Hepatocyte (in vitro differentiated cells): ENCODE measurements at regions not wholly inside any gene's neighbourhood (a gene's known extent, or its start where the extent isn't known, plus 50 kb on each side); places are given as distances from the start of the nearest gene placed in this dataset.
"Not testable (repeated sequence)": the region's sequence is repeated elsewhere in the genome, so short reads cannot be mapped to it uniquely, and the experiment has no call there.

Experiments
- DNase-seq: peaks from one replicate; pipeline ENCODE4 v3.0.0-alpha.2; 2016; ENCODE audit warnings: low spot score
- H2AFZ ChIP-seq: fragments of 200-600 bp; sonication (generic); 2 replicates; pipeline ENCODE4 v1.6.0; 2016; ENCODE audit warnings: antibody characterized with exemption, mild to moderate bottlenecking
- H3K27ac ChIP-seq: fragments of 200-600 bp; sonication (generic); 2 replicates; pipeline ENCODE4 v1.5.1; 2016; ENCODE audit warnings: mild to moderate bottlenecking
- H3K27me3 ChIP-seq: fragments of 200-600 bp; sonication (generic); 2 replicates; pipeline ENCODE4 v1.6.1; 2016
- H3K36me3 ChIP-seq: fragments of 200-600 bp; sonication (generic); replicated peaks from 2 replicates; pipeline ENCODE4 v1.5.1; 2016; ENCODE audit warnings: low read depth; ENCODE audit not compliant: insufficient read depth
- H3K4me1 ChIP-seq: fragments of 200-600 bp; sonication (generic); 2 replicates; pipeline ENCODE4 v1.5.1; 2016; ENCODE audit warnings: mild to moderate bottlenecking, moderate library complexity; ENCODE audit not compliant: insufficient read depth
- H3K4me2 ChIP-seq: fragments of 200-600 bp; sonication (generic); 2 replicates; pipeline ENCODE4 v1.6.0; 2016
- H3K4me3 ChIP-seq: fragments of 200-600 bp; sonication (generic); 2 replicates; pipeline ENCODE4 v1.5.1; 2016; ENCODE audit warnings: mild to moderate bottlenecking
- H3K79me2 ChIP-seq: fragments of 200-600 bp; sonication (generic); 2 replicates; pipeline ENCODE4 v1.6.0; 2017; ENCODE audit warnings: mild to moderate bottlenecking
- H3K9me2 ChIP-seq: fragments of 200-600 bp; sonication (generic); replicated peaks from 2 replicates; pipeline ENCODE4 v1.6.0; 2017; ENCODE audit warnings: mild to moderate bottlenecking; ENCODE audit not compliant: insufficient read depth
- H3K9me3 ChIP-seq: fragments of 200-600 bp; sonication (generic); 2 replicates; pipeline ENCODE4 v1.5.1; 2016; ENCODE audit warnings: low read depth, mild to moderate bottlenecking
- H4K20me1 ChIP-seq: fragments of 200-600 bp; sonication (generic); 2 replicates; pipeline ENCODE4 v1.6.0; 2016; ENCODE audit warnings: mild to moderate bottlenecking; ENCODE audit not compliant: insufficient read depth, poor library complexity, severe bottlenecking
- WGBS: methylation state at CpG from one replicate; pipeline ENCODE4 v1.1.6; 2016; ENCODE audit warnings: low lambda C conversion rate; ENCODE audit errors: missing lambda C conversion rate; 5-methylcytosine and 5-hydroxymethylcytosine counted together

DNA sequence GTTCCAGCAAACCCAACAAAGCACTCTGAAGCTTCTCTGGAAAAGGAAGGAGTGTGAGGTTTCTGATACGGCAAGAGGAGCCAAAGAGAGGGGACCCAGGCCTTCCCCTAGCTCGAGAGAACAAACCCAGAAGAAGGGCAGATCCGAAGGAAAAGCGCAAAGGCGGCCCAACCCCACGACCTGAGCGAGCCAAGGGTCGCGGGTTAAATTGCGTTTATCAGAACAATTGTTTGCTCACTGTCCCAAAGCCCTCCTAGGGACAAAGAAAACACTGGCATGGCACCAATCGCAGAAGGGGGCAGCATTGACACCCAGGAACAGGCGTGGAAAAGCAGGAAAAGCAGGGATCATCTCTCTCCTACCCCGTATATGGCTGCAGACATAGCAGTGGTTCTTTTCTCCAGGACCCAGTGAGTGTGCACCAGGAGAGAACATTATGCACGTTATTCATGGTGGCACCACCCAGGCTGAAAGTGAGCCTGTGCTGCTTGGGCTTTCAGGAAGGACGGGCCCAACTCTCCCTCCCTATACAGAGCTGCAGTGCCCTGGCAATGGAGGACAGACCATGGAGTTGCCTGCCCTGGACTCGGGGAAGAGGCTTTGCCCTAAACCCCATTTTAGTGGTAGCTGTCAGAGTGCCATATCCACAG is 167.0 kb downstream of the FAM72C start:
- not testable (repeated sequence) for DNase-seq

DNA sequence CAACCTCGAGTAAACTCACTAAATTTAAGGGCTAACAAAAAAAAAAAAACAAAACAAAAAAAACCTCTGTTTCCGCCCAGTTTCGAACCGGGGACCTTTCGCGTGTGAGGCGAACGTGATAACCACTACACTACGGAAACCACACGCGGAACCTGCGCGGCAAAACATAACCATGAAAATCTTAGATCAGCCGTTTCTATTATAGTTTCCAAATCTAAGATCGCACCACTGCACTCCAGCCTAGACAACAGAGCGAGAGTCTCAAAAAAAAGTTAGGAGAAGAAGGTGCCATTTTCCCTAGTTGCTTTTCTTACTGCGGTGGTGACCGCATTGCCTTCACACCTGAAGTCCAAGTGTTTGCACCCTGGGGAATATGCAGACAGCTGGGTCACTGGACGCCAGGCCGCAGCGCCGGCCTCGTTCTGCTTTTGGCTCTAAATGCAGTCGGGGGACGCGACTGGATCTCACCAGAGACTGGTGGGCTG is 167.8 kb downstream of the FAM72C start:
- H2AFZ ChIP-seq, H3K27ac ChIP-seq, H4K20me1 ChIP-seq, H3K4me2 ChIP-seq, H3K9me2 ChIP-seq, H3K79me2 ChIP-seq, DNase-seq, H3K27me3 ChIP-seq, H3K9me3 ChIP-seq, H3K4me3 ChIP-seq, H3K36me3 ChIP-seq, H3K4me1 ChIP-seq: not testable (repeated sequence)
- WGBS = 90% methylated on average over 26 of the region's 26 CpGs

More for the DNA sequence above, 167.0 kb downstream of the FAM72C start:
- H3K9me3 ChIP-seq, H3K4me2 ChIP-seq, H3K79me2 ChIP-seq, H3K36me3 ChIP-seq, H3K4me3 ChIP-seq, H3K4me1 ChIP-seq, H4K20me1 ChIP-seq, H3K27me3 ChIP-seq, H3K9me2 ChIP-seq, H3K27ac ChIP-seq, H2AFZ ChIP-seq: not testable (repeated sequence)
- 83% methylated on average over 11 of the region's 16 CpGs for whole genome bisulfite sequencing

DNA sequence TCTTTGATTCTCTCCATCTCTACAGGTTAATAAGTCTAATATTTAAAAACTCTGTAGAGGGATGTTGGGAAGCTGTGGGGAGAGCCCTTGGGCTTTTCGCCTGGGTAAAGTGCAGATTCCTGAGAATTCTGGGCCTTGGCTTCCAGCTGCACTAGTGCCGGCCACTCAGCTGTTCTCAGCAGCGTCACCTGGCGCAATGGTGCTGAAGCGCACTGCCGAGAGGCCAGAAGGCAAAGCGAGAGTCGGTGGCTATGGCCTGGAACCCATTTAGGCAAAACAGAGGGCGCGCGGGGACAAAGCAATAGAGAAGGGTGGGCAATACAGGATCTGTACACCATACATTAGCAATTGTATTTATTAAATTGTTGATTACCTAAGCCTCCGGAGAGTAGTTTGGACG is 168.7 kb downstream of the FAM72C start:
- H3K4me1 ChIP-seq, H3K4me2 ChIP-seq, H3K27me3 ChIP-seq, H3K4me3 ChIP-seq, H4K20me1 ChIP-seq, H3K9me3 ChIP-seq, H2AFZ ChIP-seq, H3K79me2 ChIP-seq, DNase-seq, H3K27ac ChIP-seq, H3K9me2 ChIP-seq, H3K36me3 ChIP-seq: not testable (repeated sequence)
- no CpG with 5 or more reads among the region's 13 CpGs for WGBS

DNA sequence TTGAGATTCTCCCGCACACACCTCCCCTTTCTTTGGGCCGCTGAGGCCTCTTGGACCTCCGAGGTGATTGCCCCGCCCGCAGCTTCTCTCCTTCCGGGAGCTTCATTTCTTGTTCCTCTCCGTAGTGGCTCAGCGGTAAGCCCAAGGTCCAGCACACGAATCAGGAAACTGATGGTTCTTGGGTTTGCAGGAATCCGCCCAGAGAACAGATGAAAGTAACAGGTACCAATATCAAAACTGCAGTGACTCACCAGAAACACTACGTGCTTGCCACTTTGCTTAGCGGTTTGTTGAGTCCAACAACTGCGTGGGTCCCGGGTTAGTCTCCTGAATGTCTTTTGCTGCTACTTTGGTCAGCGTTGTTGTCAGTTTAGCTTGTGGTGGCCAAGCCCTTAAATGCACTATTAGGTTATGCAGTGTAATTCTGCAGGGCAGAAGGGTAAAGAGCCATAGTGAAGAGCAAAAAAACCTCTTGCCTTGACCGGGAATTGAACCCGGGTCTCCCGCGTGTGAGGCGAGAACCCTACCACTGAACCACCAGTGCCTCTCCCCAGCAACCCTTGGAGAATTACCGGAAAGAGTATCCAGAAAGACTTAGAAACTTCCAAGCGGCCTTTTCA is 172.1 kb downstream of the FAM72C start:
- H2AFZ ChIP-seq, H3K4me3 ChIP-seq, H3K4me1 ChIP-seq, H3K9me2 ChIP-seq, H3K36me3 ChIP-seq, H3K4me2 ChIP-seq, H3K9me3 ChIP-seq, H4K20me1 ChIP-seq, DNase-seq, H3K27me3 ChIP-seq, H3K79me2 ChIP-seq, H3K27ac ChIP-seq: not testable (repeated sequence)
- WGBS = no CpG with 5 or more reads among the region's 22 CpGs

DNA sequence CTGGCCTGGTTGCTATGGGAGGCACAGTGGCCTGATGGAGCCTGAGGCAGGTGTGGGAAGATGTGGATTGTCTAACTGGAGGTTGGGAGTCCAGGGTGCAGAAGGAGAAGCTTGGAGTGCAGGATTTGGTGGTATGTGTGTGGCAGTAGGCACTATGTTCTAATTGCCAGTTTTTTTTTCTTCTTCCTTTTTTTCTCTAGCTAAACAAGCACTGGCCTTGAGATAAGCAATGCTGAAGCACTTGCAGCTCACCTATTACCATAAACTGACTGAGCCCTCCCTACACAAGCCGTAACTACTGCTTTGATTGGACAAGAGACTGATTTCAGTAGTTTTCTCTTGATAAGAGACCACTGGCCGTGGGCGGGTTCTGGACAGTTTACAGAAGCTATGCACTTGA is 175.4 kb downstream of the FAM72C start:
- WGBS = no CpG with 5 or more reads among the region's 3 CpGs
- H3K9me3 ChIP-seq, H3K4me2 ChIP-seq: not testable (repeated sequence)

DNA sequence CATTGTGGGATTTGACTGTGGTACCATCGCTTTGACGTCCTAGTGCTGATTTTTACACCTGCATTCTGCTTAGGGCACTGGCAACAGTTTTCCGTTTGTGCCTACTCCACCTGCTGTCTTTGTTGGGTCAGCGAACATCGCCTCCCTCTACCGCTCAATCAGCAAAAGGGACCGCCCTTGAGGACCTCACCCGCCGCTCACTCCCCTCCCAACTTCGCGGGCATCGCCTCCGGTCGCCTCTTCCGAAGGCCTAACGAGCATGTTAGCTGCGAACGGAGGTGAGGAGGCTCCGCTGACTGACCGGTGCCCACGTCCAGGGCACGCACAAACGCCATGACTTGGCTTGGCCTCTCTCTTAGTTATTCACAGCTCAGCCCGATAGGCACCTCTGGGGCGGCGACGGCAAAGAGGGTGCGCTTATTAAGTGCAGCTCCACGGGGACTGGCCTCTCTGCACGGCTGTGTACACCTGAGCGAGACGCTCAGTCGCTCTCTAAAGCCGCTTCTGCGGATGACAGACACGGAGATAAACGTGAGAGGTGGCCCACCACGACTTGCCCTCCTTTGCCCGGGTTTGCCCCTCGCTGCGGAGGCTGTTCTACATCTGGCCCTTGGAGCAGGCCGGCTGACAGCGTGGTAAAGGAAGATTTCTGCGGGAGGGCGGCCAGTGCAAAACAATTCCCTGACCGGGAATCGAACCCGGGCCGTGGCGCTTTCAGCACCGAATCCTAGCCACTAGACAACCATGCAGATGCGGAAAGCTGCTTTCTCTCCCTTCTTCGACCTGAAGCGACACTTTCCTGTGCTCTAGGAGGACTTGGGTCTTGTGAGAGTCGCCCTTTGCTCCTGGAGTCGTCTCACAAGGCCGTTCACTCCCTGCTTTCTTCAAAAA is 179.5 kb downstream of the FAM72C start:
- not testable (repeated sequence) for H3K27ac ChIP-seq, H3K4me1 ChIP-seq, H3K4me3 ChIP-seq, H3K9me3 ChIP-seq, H3K4me2 ChIP-seq, DNase-seq, H3K36me3 ChIP-seq, H3K9me2 ChIP-seq, H2AFZ ChIP-seq, H3K27me3 ChIP-seq, H3K79me2 ChIP-seq, H4K20me1 ChIP-seq
- WGBS = no CpG with 5 or more reads among the region's 57 CpGs

More for the DNA sequence above, 175.4 kb downstream of the FAM72C start:
- not testable (repeated sequence) for H2AFZ ChIP-seq, H3K27ac ChIP-seq, H3K27me3 ChIP-seq, H3K9me2 ChIP-seq, H3K79me2 ChIP-seq, H3K4me3 ChIP-seq, DNase-seq, H3K36me3 ChIP-seq, H4K20me1 ChIP-seq, H3K4me1 ChIP-seq

DNA sequence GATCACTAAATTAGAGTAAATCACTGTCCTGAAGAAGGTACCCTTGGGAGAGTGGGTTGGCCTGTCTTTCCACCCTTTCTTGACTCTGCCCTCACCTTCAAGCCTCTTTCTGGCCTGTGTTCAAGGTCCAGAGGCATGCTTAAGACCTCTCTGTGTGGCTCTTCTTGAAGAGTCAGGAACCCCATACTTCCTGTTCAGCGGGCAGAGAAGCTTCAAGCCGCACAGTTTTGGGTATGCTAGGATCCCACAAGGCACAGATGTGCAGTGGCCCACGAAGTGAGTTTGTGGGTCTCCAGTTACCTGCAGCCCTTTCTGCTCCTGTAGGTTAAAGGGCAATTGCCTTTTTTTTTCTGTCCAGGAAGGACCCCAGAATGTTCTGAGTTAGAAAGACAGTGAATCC is 185.4 kb downstream of the FAM72C start:
- H4K20me1 ChIP-seq, H3K36me3 ChIP-seq, H3K4me1 ChIP-seq, DNase-seq, H3K79me2 ChIP-seq, H3K9me3 ChIP-seq, H3K27me3 ChIP-seq, H3K4me2 ChIP-seq, H3K9me2 ChIP-seq, H3K4me3 ChIP-seq, H3K27ac ChIP-seq, H2AFZ ChIP-seq: not testable (repeated sequence)
- no CpG with 5 or more reads among the region's 3 CpGs for WGBS

DNA sequence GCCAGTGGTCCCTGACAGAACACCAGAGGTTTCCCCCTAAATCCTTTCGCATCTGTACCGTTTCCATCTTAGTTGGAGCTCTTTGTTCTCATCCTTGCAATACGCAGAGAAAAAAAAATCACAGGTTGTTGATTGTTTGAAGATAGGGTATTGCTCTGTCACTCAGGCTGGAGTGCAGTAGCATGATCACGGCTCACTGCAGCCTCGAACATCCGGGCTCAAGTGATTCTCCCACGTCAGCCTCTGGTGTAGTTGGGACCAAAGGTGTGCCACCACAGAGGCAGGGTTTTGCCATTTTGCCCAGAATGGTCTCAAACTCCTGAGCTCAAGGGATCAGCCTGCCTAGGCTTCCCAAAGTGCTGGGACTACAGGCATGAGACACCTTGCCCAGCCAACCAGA is 185.9 kb downstream of the FAM72C start:
- not testable (repeated sequence) for DNase-seq, H3K36me3 ChIP-seq, H3K9me2 ChIP-seq, H3K4me1 ChIP-seq, H3K4me3 ChIP-seq, H3K9me3 ChIP-seq, H3K4me2 ChIP-seq, H2AFZ ChIP-seq, H3K27ac ChIP-seq, H4K20me1 ChIP-seq, H3K79me2 ChIP-seq, H3K27me3 ChIP-seq
- WGBS = 82% methylated on average over 2 of the region's 7 CpGs
